ENCODE measurements at regions not wholly inside any gene's neighbourhood (a gene's known extent, or its start where the extent isn't known, plus 50 kb on each side); places are given as distances from the start of the nearest gene placed in this dataset.

- no peaks in the 10 kb centered on the region for H3K9me3 ChIP-seq (ENCODE audit: control insufficient read depth, low read length)
- H3K27me3 ChIP-seq (replicated peaks; ENCODE audit: control insufficient read depth, insufficient read depth, low read length, poor library complexity, severe bottlenecking), result no peaks in the 10 kb centered on the region
- no peak for DNase-seq
- no peaks in the 10 kb centered on the region for H3K36me3 ChIP-seq (ENCODE audit: control insufficient read depth, insufficient read depth, low read length)
- H3K4me3 ChIP-seq (ENCODE audit: insufficient read depth, low read depth, low read length, poor library complexity, severe bottlenecking), result no peak overlapping the region
- no peaks in the 10 kb centered on the region for H3K4me1 ChIP-seq (ENCODE audit: control insufficient read depth, insufficient read depth, low read length, poor library complexity, severe bottlenecking)
- no peak overlapping the region for H3K27ac ChIP-seq (ENCODE audit: insufficient read depth, low read length, poor library complexity, severe bottlenecking)
These were observed 125.2 kb downstream of the TMCO5A start for GRCh38 chr15:38059665-38060064.

GRCh38 chr15:38061856-38062649, 127.6 kb downstream of the TMCO5A start:
- Histone ChIP-seq H3K4me3 (ENCODE audit: insufficient read depth, low read depth, low read length, poor library complexity, severe bottlenecking) (no peak overlapping the region), H3K27ac (ENCODE audit: insufficient read depth, low read length, poor library complexity, severe bottlenecking) (no peak overlapping the region), H3K4me1 (ENCODE audit: control insufficient read depth, insufficient read depth, low read length, poor library complexity, severe bottlenecking) (no peaks in the 10 kb centered on the region), H3K27me3 (replicated peaks; ENCODE audit: control insufficient read depth, insufficient read depth, low read length, poor library complexity, severe bottlenecking) (no peaks in the 10 kb centered on the region), H3K36me3 (ENCODE audit: control insufficient read depth, insufficient read depth, low read length) (no peaks in the 10 kb centered on the region), H3K9me3 (ENCODE audit: control insufficient read depth, low read length) (no peaks in the 10 kb centered on the region)
- DNase-seq, result no peak

- no peak for DNase-seq
- Histone ChIP-seq H3K36me3 (ENCODE audit: control insufficient read depth, insufficient read depth, low read length) (no peaks in the 10 kb centered on the region), H3K27ac (ENCODE audit: insufficient read depth, low read length, poor library complexity, severe bottlenecking) (no peak overlapping the region), H3K27me3 (replicated peaks; ENCODE audit: control insufficient read depth, insufficient read depth, low read length, poor library complexity, severe bottlenecking) (no peaks in the 10 kb centered on the region), H3K9me3 (ENCODE audit: control insufficient read depth, low read length) (no peaks in the 10 kb centered on the region), H3K4me3 (ENCODE audit: insufficient read depth, low read depth, low read length, poor library complexity, severe bottlenecking) (no peak overlapping the region), H3K4me1 (ENCODE audit: control insufficient read depth, insufficient read depth, low read length, poor library complexity, severe bottlenecking) (no peaks in the 10 kb centered on the region)
These were observed 128.3 kb downstream of the TMCO5A start for GRCh38 chr15:38062696-38063095.

GRCh38 chr15:38065721-38066345, 131.4 kb downstream of the TMCO5A start:
- Histone ChIP-seq H3K27ac (ENCODE audit: insufficient read depth, low read length, poor library complexity, severe bottlenecking) (no peak overlapping the region), H3K4me3 (ENCODE audit: insufficient read depth, low read depth, low read length, poor library complexity, severe bottlenecking) (no peak overlapping the region), H3K36me3 (ENCODE audit: control insufficient read depth, insufficient read depth, low read length) (no peaks in the 10 kb centered on the region), H3K4me1 (ENCODE audit: control insufficient read depth, insufficient read depth, low read length, poor library complexity, severe bottlenecking) (no peaks in the 10 kb centered on the region), H3K27me3 (replicated peaks; ENCODE audit: control insufficient read depth, insufficient read depth, low read length, poor library complexity, severe bottlenecking) (no peaks in the 10 kb centered on the region), H3K9me3 (ENCODE audit: control insufficient read depth, low read length) (no peaks in the 10 kb centered on the region)
- DNase-seq, result no peak

GRCh38 chr15:38066612-38067011, 132.2 kb downstream of the TMCO5A start:
- DNase-seq, result no peak
- H3K27me3 ChIP-seq (replicated peaks; ENCODE audit: control insufficient read depth, insufficient read depth, low read length, poor library complexity, severe bottlenecking), result no peaks in the 10 kb centered on the region
- H3K27ac ChIP-seq (ENCODE audit: insufficient read depth, low read length, poor library complexity, severe bottlenecking), result no peak overlapping the region
- H3K9me3 ChIP-seq (ENCODE audit: control insufficient read depth, low read length), result no peaks in the 10 kb centered on the region
- H3K36me3 ChIP-seq (ENCODE audit: control insufficient read depth, insufficient read depth, low read length), result no peaks in the 10 kb centered on the region
- H3K4me1 ChIP-seq (ENCODE audit: control insufficient read depth, insufficient read depth, low read length, poor library complexity, severe bottlenecking), result no peaks in the 10 kb centered on the region
- H3K4me3 ChIP-seq (ENCODE audit: insufficient read depth, low read depth, low read length, poor library complexity, severe bottlenecking), result no peak overlapping the region

- Histone ChIP-seq H3K9me3 (ENCODE audit: control insufficient read depth, low read length) (no peaks in the 10 kb centered on the region), H3K27me3 (replicated peaks; ENCODE audit: control insufficient read depth, insufficient read depth, low read length, poor library complexity, severe bottlenecking) (no peaks in the 10 kb centered on the region), H3K4me1 (ENCODE audit: control insufficient read depth, insufficient read depth, low read length, poor library complexity, severe bottlenecking) (no peaks in the 10 kb centered on the region), H3K36me3 (ENCODE audit: control insufficient read depth, insufficient read depth, low read length) (no peaks in the 10 kb centered on the region), H3K27ac (ENCODE audit: insufficient read depth, low read length, poor library complexity, severe bottlenecking) (no peak overlapping the region), H3K4me3 (ENCODE audit: insufficient read depth, low read depth, low read length, poor library complexity, severe bottlenecking) (no peak overlapping the region)
- no peak for DNase-seq
These were observed 134.4 kb downstream of the TMCO5A start for GRCh38 chr15:38068626-38069391.

- H3K9me3 ChIP-seq (ENCODE audit: control insufficient read depth, low read length), result no peaks in the 10 kb centered on the region
- H3K4me1 ChIP-seq (ENCODE audit: control insufficient read depth, insufficient read depth, low read length, poor library complexity, severe bottlenecking), result no peaks in the 10 kb centered on the region
- no peak overlapping the region for H3K27ac ChIP-seq (ENCODE audit: insufficient read depth, low read length, poor library complexity, severe bottlenecking)
- H3K4me3 ChIP-seq (ENCODE audit: insufficient read depth, low read depth, low read length, poor library complexity, severe bottlenecking), result no peak overlapping the region
- no peaks in the 10 kb centered on the region for H3K36me3 ChIP-seq (ENCODE audit: control insufficient read depth, insufficient read depth, low read length)
- DNase-seq, result no peak
- no peaks in the 10 kb centered on the region for H3K27me3 ChIP-seq (replicated peaks; ENCODE audit: control insufficient read depth, insufficient read depth, low read length, poor library complexity, severe bottlenecking)
These were observed 135.1 kb downstream of the TMCO5A start for GRCh38 chr15:38069511-38070011.

GRCh38 chr15:38070778-38071177, 136.3 kb downstream of the TMCO5A start:
- DNase-seq, result no peak
- H3K36me3 ChIP-seq (ENCODE audit: control insufficient read depth, insufficient read depth, low read length), result no peaks in the 10 kb centered on the region
- H3K27ac ChIP-seq (ENCODE audit: insufficient read depth, low read length, poor library complexity, severe bottlenecking), result no peak overlapping the region
- H3K27me3 ChIP-seq (replicated peaks; ENCODE audit: control insufficient read depth, insufficient read depth, low read length, poor library complexity, severe bottlenecking), result no peaks in the 10 kb centered on the region
- no peak overlapping the region for H3K4me3 ChIP-seq (ENCODE audit: insufficient read depth, low read depth, low read length, poor library complexity, severe bottlenecking)
- H3K4me1 ChIP-seq (ENCODE audit: control insufficient read depth, insufficient read depth, low read length, poor library complexity, severe bottlenecking), result no peaks in the 10 kb centered on the region
- H3K9me3 ChIP-seq (ENCODE audit: control insufficient read depth, low read length), result no peaks in the 10 kb centered on the region

DNA sequence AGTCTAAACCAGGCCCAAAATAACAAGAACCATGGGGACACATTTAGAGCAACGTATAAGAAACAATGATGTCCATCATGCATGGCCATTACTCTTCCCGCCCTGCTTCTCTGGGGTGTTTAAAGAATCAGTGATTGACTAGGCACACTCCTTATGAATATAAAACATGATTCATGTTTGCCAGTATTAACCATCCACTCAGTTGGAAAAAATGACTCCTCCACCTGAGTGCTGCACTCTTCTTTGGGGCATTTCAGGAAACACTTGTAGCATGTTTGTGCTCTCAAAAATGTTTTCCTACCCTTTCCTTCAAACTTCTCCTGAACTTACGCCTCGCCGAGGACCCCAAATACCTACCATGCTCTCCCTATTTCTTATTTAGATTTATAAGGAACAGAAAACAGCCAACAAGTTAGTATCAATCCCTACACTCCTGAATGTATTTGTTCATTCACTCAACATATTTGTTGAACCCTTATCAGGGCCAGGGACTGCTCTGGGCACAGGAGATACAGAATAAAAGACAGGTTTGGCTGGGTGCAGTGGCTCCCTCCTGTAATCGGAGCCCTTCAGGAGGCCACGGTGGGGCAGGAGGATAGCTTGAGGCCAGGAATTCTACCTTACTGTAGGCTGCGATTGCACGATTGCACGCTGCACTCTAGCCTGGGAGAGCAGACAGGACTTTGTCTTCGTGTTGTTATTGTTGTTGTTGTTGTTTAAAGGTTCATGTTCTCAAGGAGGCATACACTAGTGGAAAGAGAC, 137.0 kb downstream of the TMCO5A start:
- H3K9me3 ChIP-seq (ENCODE audit: control insufficient read depth, low read length), result no peaks in the 10 kb centered on the region

More for the DNA sequence above, 137.0 kb downstream of the TMCO5A start:
- Histone ChIP-seq H3K27ac (ENCODE audit: insufficient read depth, low read length, poor library complexity, severe bottlenecking) (no peak overlapping the region), H3K36me3 (ENCODE audit: control insufficient read depth, insufficient read depth, low read length) (no peaks in the 10 kb centered on the region), H3K4me3 (ENCODE audit: insufficient read depth, low read depth, low read length, poor library complexity, severe bottlenecking) (no peak overlapping the region), H3K27me3 (replicated peaks; ENCODE audit: control insufficient read depth, insufficient read depth, low read length, poor library complexity, severe bottlenecking) (no peaks in the 10 kb centered on the region), H3K4me1 (ENCODE audit: control insufficient read depth, insufficient read depth, low read length, poor library complexity, severe bottlenecking) (no peaks in the 10 kb centered on the region)
- no peak for DNase-seq

All from effector memory CD4-positive, alpha-beta T cell (primary cell).